Heart left ventricle (tissue), 16 donors: ENCODE measurements at regions not wholly inside any gene's neighbourhood (a gene's known extent, or its start where the extent isn't known, plus 50 kb on each side); places are given as distances from the start of the nearest gene placed in this dataset.
A peak's percentile ranks its signal among the peaks of the same experiment; 100 is the strongest.

ENCODE experiments used
- ATAC-seq, 4 donors: fragments of 200-7000 bp; cut with Tn5 transposase; one replicate each; pipeline ENCODE4 v1.9.1; 2020 to 2022; ENCODE audit warnings: moderate library complexity in 4 of 4, mild to moderate bottlenecking in 3 of 4, moderate number of reproducible peaks in 1 of 4
- DNase-seq, 5 donors: peaks; one replicate each; pipeline ENCODE4 v3.0.0-alpha.2; 2020
- H3K27ac ChIP-seq, 12 donors: fragments of 200-600 bp; sonication (generic) in 4 of 12; one replicate each; pipeline versions ENCODE4 v1.5.0 to v1.8.0; 2016 to 2022; ENCODE audit warnings: mild to moderate bottlenecking in 2 of 12
- H3K27me3 ChIP-seq, 9 donors: fragments of 200-600 bp; sonication (generic) in 2 of 9; one replicate each; pipeline versions ENCODE4 v1.5.1 to v1.8.0; 2016 to 2022; ENCODE audit warnings: mild to moderate bottlenecking in 3 of 9
- H3K36me3 ChIP-seq, 9 donors: fragments of 200-600 bp; sonication (generic) in 2 of 9; one replicate each; pipeline versions ENCODE4 v1.5.0 to v1.8.0; 2018 to 2022; ENCODE audit warnings: mild to moderate bottlenecking in 2 of 9
- H3K4me1 ChIP-seq, 12 donors: fragments of 200-600 bp; sonication (generic) in 4 of 12; one replicate each; pipeline versions ENCODE4 v1.5.0 to v1.8.0; 2016 to 2022; ENCODE audit warnings: mild to moderate bottlenecking in 3 of 12
- H3K4me3 ChIP-seq, 12 donors: fragments of 200-600 bp; sonication (generic) in 4 of 12; one replicate each; pipeline versions ENCODE4 v1.5.0 to v1.8.0; 2017 to 2022; ENCODE audit warnings: mild to moderate bottlenecking in 9 of 12, moderate library complexity in 4 of 12
- H3K9me3 ChIP-seq, 12 donors: fragments of 200-600 bp; sonication (generic) in 4 of 12; one replicate each; pipeline versions ENCODE4 v1.5.0 to v1.8.0; 2016 to 2022; ENCODE audit warnings: mild to moderate bottlenecking in 1 of 12
- POLR2A ChIP-seq, 2 donors: fragments of 450-650 bp; IDR thresholded peaks; one replicate each; pipeline ENCODE4 v1.6.1; 2017; ENCODE audit warnings: antibody characterized with exemption in 2 of 2, mild to moderate bottlenecking in 2 of 2, moderate library complexity in 2 of 2
- WGBS, 4 donors: extraction: QIAGEN DNeasy Blood & Tissue Kit in 2 of 4; methylation state at CpG; one replicate each; pipeline versions ENCODE4 v1.1.5 to v1.1.7; 2013 to 2018; 5-methylcytosine and 5-hydroxymethylcytosine counted together
- intact Hi-C, 10 donors: fragments of 100-400 bp; cut with DNase I; formaldehyde crosslinking; loops; one replicate each; pipeline versions ENCODE4 v1.11.1 to v1.14.2; 2022
- TF ChIP-seq, protein P1 (sequence below), 12 donors: fragments of 200-600 bp; sonication (generic) in 4 of 12; IDR thresholded peaks; one replicate each; pipeline versions ENCODE4 v1.5.0 to v1.8.0; 2018 to 2022; ENCODE audit warnings: antibody characterized with exemption in 12 of 12, mild to moderate bottlenecking in 5 of 12
- donor health status: ischemic (EF 13 %, LVEDD 7.1; RV severe dilation, severe dysfunction).
- donor health status: healthy with polysubstance abuse.
- donor health status: DM: no; HTN: yes; CAD: no.
- donor health status: DM: no; HTN: no; CAD: no.
- donor health status: ischemic (EF 25% LVEDD 6.9; RV normal size, moderate dysfunction).
- donor health status: ischemic (EF 25% LVEDD 5.7; RV mildly dilated, moderate dysfunction).
- donor health status: healthy.
- donor health status: DM: yes; HTN: yes; CAD: no.
- donor health status: ischemic (EF 35%, LVEDD 5.7; RV mildly dilated, moderate dysfunction).
- donor health status: nonischemic (EF 11% LVEDD 7.7; RV severe dilation, severe dysfunction).
- donor health status: DM: yes; HTN: yes; CAD: no.
- donor health status: PGD.
- donor health status: ischemic (EF 29% LVEDD 5.4; RV normal size, mild dysfunction).
- donor health status: nonischemic (EF 23%, LVEDD 6.1; RV moderate dilation, normal function).

DNA sequence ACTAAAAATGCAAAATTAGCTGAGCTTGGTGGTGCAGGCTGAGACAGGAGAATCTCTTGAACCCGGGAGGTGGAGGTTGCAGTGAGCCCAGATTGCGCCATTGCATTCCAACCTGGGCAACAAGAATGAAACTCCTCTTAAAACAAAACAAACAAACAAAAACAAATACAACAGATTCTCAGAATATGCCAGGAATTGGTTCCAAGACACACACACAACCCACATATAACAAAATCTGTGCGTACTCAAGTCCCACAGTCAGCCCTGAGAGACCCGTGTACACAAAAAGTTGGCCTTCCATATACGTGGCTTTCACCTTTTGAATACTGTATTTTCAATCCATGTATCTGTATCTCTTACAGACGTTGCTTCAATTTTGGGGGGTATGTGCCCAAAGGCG, 98.9 kb upstream of the MARCKS start:
- H3K4me3 ChIP-seq: no peak overlapping the region
- intact Hi-C loops: no loop called here
- ATAC-seq (no peak), DNase-seq (no peak)
- no peak for TF ChIP-seq POLR2A (IDR thresholded peaks at IDR 0.05)
- no peaks in the 10 kb centered on the region for H3K27me3 ChIP-seq
- H3K9me3 ChIP-seq: no peaks in the 10 kb centered on the region
- WGBS, 4 donors: 82 to 96% (median 83%) methylated on average over 7 of the region's 7 CpGs
- peak overlapping the region in 1 of 12 donors; percentile 83 for H3K27ac ChIP-seq
- peaks cover 0 to 33% (median 0%) of the 10 kb centered on the region in 12 donors for H3K4me1 ChIP-seq
- no peaks in the 10 kb centered on the region for H3K36me3 ChIP-seq

DNA sequence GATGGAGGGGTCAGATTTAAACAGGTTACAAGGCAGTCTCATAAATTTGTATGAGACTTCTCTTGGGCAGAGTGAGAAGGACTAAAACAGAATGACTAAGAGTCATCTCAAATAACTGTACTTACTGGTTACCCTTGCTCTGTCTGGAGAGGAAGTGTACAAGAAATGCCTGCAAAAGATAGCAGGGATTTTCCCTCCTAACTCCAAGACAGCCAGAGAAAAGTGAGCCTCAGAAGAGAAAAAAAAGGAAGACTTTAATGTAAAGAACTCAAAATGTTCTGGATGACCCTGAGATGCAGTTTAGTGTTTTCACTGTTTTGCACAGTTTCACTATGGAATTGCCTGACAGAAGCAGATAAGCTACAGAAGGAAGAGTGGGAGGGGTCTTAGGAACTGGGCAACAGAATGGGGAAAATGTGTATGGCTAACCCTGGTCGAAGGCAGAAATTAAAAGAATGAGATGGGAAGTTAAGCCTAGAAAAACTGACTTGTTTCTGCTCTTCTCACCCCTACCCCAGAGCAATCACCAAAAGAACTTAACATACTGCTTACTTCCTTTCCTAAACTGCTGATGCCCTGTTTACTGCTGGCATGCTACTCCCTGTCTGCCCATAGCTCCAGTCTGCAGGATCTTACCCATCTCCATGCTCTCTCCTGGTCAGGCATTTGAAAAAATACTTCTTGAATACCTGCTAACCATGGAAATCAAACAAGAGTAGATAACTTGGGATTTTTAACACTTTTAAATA, 98.1 kb upstream of the MARCKS start:
- DNase-seq (no peak), ATAC-seq (peak in 2 of 4 donors; percentile 38 to 42)
- TF ChIP-seq, protein P1, sequence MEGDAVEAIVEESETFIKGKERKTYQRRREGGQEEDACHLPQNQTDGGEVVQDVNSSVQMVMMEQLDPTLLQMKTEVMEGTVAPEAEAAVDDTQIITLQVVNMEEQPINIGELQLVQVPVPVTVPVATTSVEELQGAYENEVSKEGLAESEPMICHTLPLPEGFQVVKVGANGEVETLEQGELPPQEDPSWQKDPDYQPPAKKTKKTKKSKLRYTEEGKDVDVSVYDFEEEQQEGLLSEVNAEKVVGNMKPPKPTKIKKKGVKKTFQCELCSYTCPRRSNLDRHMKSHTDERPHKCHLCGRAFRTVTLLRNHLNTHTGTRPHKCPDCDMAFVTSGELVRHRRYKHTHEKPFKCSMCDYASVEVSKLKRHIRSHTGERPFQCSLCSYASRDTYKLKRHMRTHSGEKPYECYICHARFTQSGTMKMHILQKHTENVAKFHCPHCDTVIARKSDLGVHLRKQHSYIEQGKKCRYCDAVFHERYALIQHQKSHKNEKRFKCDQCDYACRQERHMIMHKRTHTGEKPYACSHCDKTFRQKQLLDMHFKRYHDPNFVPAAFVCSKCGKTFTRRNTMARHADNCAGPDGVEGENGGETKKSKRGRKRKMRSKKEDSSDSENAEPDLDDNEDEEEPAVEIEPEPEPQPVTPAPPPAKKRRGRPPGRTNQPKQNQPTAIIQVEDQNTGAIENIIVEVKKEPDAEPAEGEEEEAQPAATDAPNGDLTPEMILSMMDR (IDR thresholded peaks at IDR 0.05): no peak
- TF ChIP-seq POLR2A (IDR thresholded peaks at IDR 0.05): no peak
- WGBS, 4 donors: 50 to 71% (median 67%) methylated on average over 1 of the region's 1 CpG
- Histone ChIP-seq H3K4me1 (peaks cover 0 to 41% (median 2%) of the 10 kb centered on the region in 12 donors), H3K9me3 (no peaks in the 10 kb centered on the region), H3K27me3 (no peaks in the 10 kb centered on the region), H3K36me3 (no peaks in the 10 kb centered on the region), H3K27ac (peak overlapping the region in 1 of 12 donors; percentile 83), H3K4me3 (no peak overlapping the region)
- intact Hi-C loops: no loop called here

DNA sequence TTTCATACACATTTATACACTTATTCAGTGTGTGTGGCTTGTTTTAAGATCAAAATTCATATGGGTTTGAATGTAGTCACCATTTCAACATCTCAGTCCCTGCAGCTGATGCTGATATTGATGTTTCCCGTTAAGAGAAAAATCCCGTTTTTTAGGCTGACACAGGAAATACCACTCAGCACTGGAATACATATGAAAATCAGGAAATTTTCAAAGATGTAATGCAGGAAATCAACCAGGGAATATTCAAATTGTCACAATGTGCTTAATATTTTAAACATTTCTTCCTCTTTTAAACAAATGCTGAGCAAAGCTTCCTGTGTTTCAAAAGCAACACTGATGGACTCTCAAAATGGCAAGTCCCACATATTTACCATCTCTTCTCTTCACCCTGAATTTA, 94.5 kb upstream of the MARCKS start:
- ATAC-seq (no peak), DNase-seq (no peak)
- Histone ChIP-seq H3K27ac (peak overlapping the region in 1 of 12 donors; percentile 87), H3K4me1 (peaks cover 0 to 39% (median 0%) of the 10 kb centered on the region in 12 donors), H3K4me3 (no peak overlapping the region), H3K9me3 (no peaks in the 10 kb centered on the region), H3K27me3 (no peaks in the 10 kb centered on the region), H3K36me3 (no peaks in the 10 kb centered on the region)
- TF ChIP-seq, protein P1 (IDR thresholded peaks at IDR 0.05): no peak
- TF ChIP-seq POLR2A (IDR thresholded peaks at IDR 0.05): no peak
- 35 to 57% (median 49%) methylated on average over 2 of the region's 2 CpGs for WGBS, 4 donors
- intact Hi-C loops: no loop called here

DNA sequence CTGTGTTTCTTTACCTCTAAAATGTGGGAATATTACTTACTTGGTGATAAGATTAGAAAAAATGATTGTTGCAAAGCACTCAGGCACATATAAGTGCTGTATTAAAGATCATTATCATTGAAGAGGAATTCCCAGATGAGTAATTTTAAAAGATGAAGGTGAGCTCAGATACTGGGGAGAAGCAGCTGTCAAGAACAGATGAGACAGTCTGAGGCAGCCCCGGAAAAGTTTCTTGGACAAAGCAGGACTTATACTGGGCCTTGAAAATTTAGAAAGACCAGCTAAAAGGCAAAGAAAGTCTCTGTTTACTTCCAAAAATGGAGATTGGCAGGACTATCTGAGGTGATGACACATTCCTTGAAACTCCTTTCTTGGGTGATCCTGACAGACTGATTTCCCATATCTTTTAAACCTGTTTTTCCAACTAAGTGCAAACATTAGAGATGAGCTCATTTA, 93.8 kb upstream of the MARCKS start:
- Histone ChIP-seq H3K27ac (peak overlapping the region in 2 of 12 donors; percentile 23 to 87), H3K27me3 (no peaks in the 10 kb centered on the region), H3K36me3 (no peaks in the 10 kb centered on the region), H3K4me1 (peaks cover 0 to 33% (median 0%) of the 10 kb centered on the region in 12 donors), H3K4me3 (no peak overlapping the region), H3K9me3 (no peaks in the 10 kb centered on the region)
- intact Hi-C loops: no loop called here
- WGBS, 4 donors: 70 to 91% (median 78%) methylated on average over 1 of the region's 1 CpG
- no peak for DNase-seq
- TF ChIP-seq, protein P1 (IDR thresholded peaks at IDR 0.05): no peak
- TF ChIP-seq POLR2A (IDR thresholded peaks at IDR 0.05): no peak
- no peak for ATAC-seq
